GM06990 (cell line): ENCODE measurements at regions not wholly inside any gene's neighbourhood (a gene's known extent, or its start where the extent isn't known, plus 50 kb on each side); places are given as distances from the start of the nearest gene placed in this dataset.
A peak's percentile ranks its signal among the peaks of the same experiment; 100 is the strongest.

ENCODE experiments used
- DNase-seq: peaks from one replicate; pipeline ENCODE4 v3.0.0-alpha.2; 2011; ENCODE audit not compliant: insufficient read length; ENCODE audit errors: extremely low read depth
- H3K27me3 ChIP-seq: replicated peaks from 2 replicates; pipeline ENCODE4 v1.6.0; 2011; ENCODE audit warnings: low read length; ENCODE audit not compliant: control insufficient read depth, insufficient read depth
- H3K36me3 ChIP-seq: 2 replicates; pipeline ENCODE4 v1.5.1; 2011; ENCODE audit warnings: low read length; ENCODE audit not compliant: control insufficient read depth, insufficient read depth
- H3K4me3 ChIP-seq: replicated peaks from 2 replicates; pipeline ENCODE4 v1.5.1; 2011; ENCODE audit warnings: low read depth, mild to moderate bottlenecking, control low read depth, low read length
- TF ChIP-seq, protein P1 (sequence below): IDR thresholded peaks from 2 replicates; pipeline ENCODE4 v1.5.1; 2011; ENCODE audit warnings: low read length, control low read depth, mild to moderate bottlenecking, inconsistent platforms; ENCODE audit not compliant: insufficient read depth, poor library complexity, severe bottlenecking

DNA sequence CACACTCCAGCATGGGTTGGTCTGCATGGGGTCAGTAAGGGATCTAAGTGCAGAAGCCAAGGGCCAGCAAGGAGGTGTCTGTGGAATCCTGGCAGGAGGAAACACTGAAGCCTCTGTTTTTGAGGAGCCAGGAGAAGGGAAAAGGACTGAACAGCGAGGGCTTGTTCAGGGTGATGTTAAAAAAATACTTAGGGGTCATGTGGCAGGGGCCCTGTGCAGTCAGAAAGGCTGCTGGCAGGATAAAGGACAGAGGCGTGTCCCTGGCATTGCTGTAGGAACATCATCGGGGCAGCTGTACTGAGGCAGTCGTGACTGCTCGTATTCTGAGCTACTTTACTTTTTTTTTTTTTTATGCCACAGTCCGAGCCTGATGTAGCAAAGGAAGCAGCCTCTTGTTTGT, 127.1 kb upstream of the ZFP64 start:
- no peaks in the 10 kb centered on the region for H3K36me3 ChIP-seq
- no peak for DNase-seq
- TF ChIP-seq, protein P1, sequence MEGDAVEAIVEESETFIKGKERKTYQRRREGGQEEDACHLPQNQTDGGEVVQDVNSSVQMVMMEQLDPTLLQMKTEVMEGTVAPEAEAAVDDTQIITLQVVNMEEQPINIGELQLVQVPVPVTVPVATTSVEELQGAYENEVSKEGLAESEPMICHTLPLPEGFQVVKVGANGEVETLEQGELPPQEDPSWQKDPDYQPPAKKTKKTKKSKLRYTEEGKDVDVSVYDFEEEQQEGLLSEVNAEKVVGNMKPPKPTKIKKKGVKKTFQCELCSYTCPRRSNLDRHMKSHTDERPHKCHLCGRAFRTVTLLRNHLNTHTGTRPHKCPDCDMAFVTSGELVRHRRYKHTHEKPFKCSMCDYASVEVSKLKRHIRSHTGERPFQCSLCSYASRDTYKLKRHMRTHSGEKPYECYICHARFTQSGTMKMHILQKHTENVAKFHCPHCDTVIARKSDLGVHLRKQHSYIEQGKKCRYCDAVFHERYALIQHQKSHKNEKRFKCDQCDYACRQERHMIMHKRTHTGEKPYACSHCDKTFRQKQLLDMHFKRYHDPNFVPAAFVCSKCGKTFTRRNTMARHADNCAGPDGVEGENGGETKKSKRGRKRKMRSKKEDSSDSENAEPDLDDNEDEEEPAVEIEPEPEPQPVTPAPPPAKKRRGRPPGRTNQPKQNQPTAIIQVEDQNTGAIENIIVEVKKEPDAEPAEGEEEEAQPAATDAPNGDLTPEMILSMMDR: no peak
- H3K4me3 ChIP-seq: no peak overlapping the region
- H3K27me3 ChIP-seq: no peaks in the 10 kb centered on the region

DNA sequence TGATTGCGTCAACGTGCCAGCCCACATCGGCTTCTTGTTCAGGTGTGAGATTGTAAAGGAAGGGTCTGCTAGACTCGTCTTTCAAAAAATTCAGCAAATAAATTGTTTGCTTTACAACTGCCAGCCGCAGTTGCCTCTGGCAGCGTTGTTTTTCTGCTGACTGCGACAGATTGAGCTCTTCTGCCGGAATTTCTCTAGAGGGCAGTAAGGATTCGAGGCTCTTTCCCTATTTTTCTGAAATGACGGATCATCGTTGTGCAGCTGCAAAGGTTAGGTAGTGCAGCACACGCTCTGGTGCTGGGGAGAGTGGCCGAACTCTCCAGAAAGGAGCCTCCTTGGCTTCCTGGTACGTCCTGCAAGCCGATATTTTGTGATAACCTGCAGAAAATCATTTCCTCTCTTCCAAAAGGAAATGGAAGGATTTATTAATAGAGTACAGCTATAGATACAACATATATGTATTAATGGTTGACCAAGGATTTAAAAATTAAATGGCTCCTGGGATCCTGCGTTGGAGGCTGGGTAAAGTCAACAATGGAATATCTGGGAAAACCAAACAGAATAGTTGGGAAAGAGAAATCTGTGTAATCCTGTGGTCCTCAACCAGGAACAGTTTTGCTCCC, 121.9 kb upstream of the ZFP64 start:
- no peaks in the 10 kb centered on the region for H3K27me3 ChIP-seq
- DNase-seq: no peak
- no peaks in the 10 kb centered on the region for H3K36me3 ChIP-seq
- TF ChIP-seq, protein P1: no peak
- no peak overlapping the region for H3K4me3 ChIP-seq

DNA sequence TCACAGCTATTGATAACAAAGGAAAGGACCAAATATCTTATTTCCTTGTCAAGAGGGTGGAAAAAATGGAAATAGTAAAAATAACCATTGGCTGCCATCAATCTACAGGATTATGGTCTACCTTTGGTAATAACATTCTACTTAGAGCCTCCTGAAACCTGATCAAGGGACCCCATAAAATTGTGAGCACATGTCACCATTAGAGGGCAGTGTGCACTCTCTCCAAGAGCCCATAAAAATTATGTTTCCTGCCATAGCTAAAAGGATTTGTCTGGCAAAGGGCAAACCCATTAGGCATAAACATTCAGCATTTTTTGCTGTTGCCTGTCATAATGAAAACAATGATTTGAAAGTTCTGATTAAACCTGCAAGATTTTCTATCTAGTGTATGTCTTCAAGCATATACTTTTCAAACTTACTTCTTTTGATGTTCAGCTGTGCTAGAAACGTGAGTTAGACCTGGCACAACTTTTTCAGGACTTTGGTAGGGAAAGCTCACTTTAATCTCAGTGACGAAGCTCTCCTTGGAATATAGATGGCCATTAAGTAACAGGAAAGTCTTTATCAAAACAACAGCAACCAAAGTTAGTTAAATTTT, 120.7 kb upstream of the ZFP64 start:
- Histone ChIP-seq H3K4me3 (no peak overlapping the region), H3K27me3 (no peaks in the 10 kb centered on the region), H3K36me3 (no peaks in the 10 kb centered on the region)
- TF ChIP-seq, protein P1: peak; percentile 79
- DNase-seq: no peak

DNA sequence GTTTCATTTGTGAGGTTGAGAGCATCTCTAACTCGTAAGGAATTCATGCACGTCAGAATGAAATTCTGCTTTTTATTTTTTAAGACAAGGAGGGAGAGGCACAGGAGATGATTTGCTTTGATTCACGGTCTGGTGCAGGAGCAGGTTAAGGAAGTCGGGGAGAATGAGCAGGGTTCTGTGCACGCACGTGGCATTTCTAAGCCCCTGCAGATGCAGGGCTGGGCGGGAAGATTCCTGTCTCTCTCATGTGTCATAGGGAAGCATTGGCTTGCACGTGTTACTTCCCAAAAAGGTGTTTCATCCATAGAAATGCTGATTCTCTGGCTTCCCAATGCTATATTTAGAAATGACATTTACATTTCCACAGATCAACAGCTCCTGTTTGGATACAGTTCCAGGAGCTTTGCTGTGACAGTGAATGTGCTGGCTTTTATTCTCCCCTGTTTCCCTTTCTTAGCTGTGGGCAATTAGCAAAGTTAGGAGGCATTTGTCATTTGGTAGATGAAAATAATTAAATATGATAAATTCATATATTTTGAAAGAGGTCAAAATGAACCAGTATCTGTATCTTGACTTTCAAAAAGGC, 119.7 kb upstream of the ZFP64 start:
- H3K27me3 ChIP-seq: no peaks in the 10 kb centered on the region

DNA sequence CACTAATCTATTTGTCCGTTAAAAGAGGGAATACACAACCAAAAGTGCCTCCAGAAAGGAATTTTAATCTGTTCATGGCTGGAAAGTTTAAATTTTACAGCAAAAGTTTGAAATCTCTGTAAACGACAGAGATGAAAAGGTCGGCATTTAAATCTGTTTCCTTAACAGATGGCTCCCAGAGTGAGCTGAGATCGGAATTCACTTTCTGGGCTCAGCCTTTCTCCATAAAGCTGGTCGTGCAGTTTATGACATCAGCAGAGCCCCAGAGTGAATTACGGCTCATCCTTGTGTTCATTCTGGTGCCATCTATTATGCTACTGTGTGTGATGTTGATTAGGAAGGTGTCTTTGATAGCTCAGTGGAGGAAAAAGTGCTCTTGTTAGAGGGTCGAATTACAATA, 117.6 kb upstream of the ZFP64 start:
- TF ChIP-seq, protein P1: no peak
- no peaks in the 10 kb centered on the region for H3K27me3 ChIP-seq
- no peak overlapping the region for H3K4me3 ChIP-seq
- H3K36me3 ChIP-seq: no peaks in the 10 kb centered on the region
- DNase-seq: no peak

More for the DNA sequence above, 119.7 kb upstream of the ZFP64 start:
- DNase-seq: no peak
- Histone ChIP-seq H3K4me3 (no peak overlapping the region), H3K36me3 (no peaks in the 10 kb centered on the region)
- TF ChIP-seq, protein P1: no peak
